PC-9 (cell line): ENCODE measurements at regions not wholly inside any gene's neighbourhood (a gene's known extent, or its start where the extent isn't known, plus 50 kb on each side); places are given as distances from the start of the nearest gene placed in this dataset.

ENCODE experiments used
- CTCF ChIP-seq: fragments of 200-600 bp; sonication (generic); conservative IDR thresholded peaks from 2 replicates; pipeline ENCODE4 v1.6.1; 2017; ENCODE audit warnings: mixed run types, antibody characterized with exemption, mild to moderate bottlenecking, moderate library complexity
- EZH2 ChIP-seq: fragments of 200-600 bp; sonication (generic); IDR thresholded peaks from 2 replicates; pipeline ENCODE4 v1.8.0; 2017; ENCODE audit warnings: antibody characterized with exemption, low read depth

- TF ChIP-seq CTCF: no peak
- no peak for TF ChIP-seq EZH2
These were observed 1088.5 kb upstream of the CDH6 start for GRCh38 chr5:30104872-30105596.
